ENCODE measurements at regions not wholly inside any gene's neighbourhood (a gene's known extent, or its start where the extent isn't known, plus 50 kb on each side); places are given as distances from the start of the nearest gene placed in this dataset.

- 15% methylated on average over 3 of the region's 10 CpGs for WGBS (ENCODE audit: missing lambda C conversion rate)
- DNase-seq (ENCODE audit: low read depth in 1 of 2, low spot score in 1 of 2) = no peak
These were observed 245.4 kb downstream of the BUD13 start for GRCh38 chr11:116527180-116527991.

GRCh38 chr11:116525961-116526495 is 246.8 kb downstream of the BUD13 start:
- no peak for FAIRE-seq

More at GRCh38 chr11:116527180-116527991, 245.4 kb downstream of the BUD13 start:
- CTCF ChIA-PET = no interaction called here
- POLR2A ChIA-PET = no interaction called here
- Histone ChIP-seq H3K27ac (no peak overlapping the region), H3K9me3 (no peaks in the 10 kb centered on the region), H3K4me3 (no peak overlapping the region), H3K4me1 (no peaks in the 10 kb centered on the region), H3K4me2 (no peak overlapping the region)
- FAIRE-seq = no peak
- TF ChIP-seq PHF8 (IDR thresholded peaks at IDR 0.05; ENCODE audit: borderline replicate concordance, low read depth) (no peak), KDM1A (IDR thresholded peaks at IDR 0.05; ENCODE audit: low read depth) (no peak), RCOR1 (IDR thresholded peaks at IDR 0.05; ENCODE audit: low read depth, low read length) (no peak), REST (IDR thresholded peaks at IDR 0.05) (no peak), EHF (CRISPR knock-in tag; IDR thresholded peaks at IDR 0.05) (no peak), RNF2 (IDR thresholded peaks at IDR 0.05; ENCODE audit: borderline replicate concordance, low read depth) (no peak), HOXB13 (CRISPR knock-in tag; IDR thresholded peaks at IDR 0.05; ENCODE audit: low read depth) (no peak), KDM5A (IDR thresholded peaks at IDR 0.05) (no peak)
- ATAC-seq = no peak

More at GRCh38 chr11:116525961-116526495, 246.8 kb downstream of the BUD13 start:
- DNase-seq (ENCODE audit: low read depth in 1 of 2, low spot score in 1 of 2) = no peak
- WGBS (ENCODE audit: missing lambda C conversion rate) = 6% methylated on average over 2 of the region's 4 CpGs
- H3K9me3 ChIP-seq = no peaks in the 10 kb centered on the region
- H3K4me1 ChIP-seq = no peaks in the 10 kb centered on the region
- CTCF ChIA-PET = no interaction called here
- H3K27ac ChIP-seq = no peak overlapping the region
- no peak for TF ChIP-seq ELK1 (IDR thresholded peaks at IDR 0.05; ENCODE audit: low read depth, low read length)
- TF ChIP-seq E2F6 (IDR thresholded peaks at IDR 0.05; ENCODE audit: borderline replicate concordance, low read depth) = no peak
- TF ChIP-seq ZSCAN20 (CRISPR knock-in tag; IDR thresholded peaks at IDR 0.05) = no peak
- no peak for TF ChIP-seq ZNF302 (CRISPR knock-in tag; IDR thresholded peaks at IDR 0.05)
- no peak for TF ChIP-seq USF2 (IDR thresholded peaks at IDR 0.05)
- TF ChIP-seq HDAC2 (IDR thresholded peaks at IDR 0.05) = no peak
- no peak for TF ChIP-seq NR3C1 (IDR thresholded peaks at IDR 0.05)
- TF ChIP-seq TP53 (CRISPR knock-in tag; IDR thresholded peaks at IDR 0.05) = no peak
- TF ChIP-seq TFCP2L1 (CRISPR knock-in tag; IDR thresholded peaks at IDR 0.05) = no peak
- TF ChIP-seq FOSB (CRISPR knock-in tag; IDR thresholded peaks at IDR 0.05) = no peak
- TF ChIP-seq HMGXB4 (CRISPR knock-in tag; IDR thresholded peaks at IDR 0.05; ENCODE audit: borderline replicate concordance) = no peak
- no peak for TF ChIP-seq MYC (IDR thresholded peaks at IDR 0.05; ENCODE audit: borderline replicate concordance, low read length)
- no peak for TF ChIP-seq ZC3H11A (IDR thresholded peaks at IDR 0.05)
- no peak for TF ChIP-seq ZFP36 (IDR thresholded peaks at IDR 0.05; ENCODE audit: borderline replicate concordance, partially characterized antibody)
- TF ChIP-seq POLR2A (IDR thresholded peaks at IDR 0.05; ENCODE audit: low read length) = no peak
- TF ChIP-seq RFX5 (IDR thresholded peaks at IDR 0.05) = no peak
- no peak for TF ChIP-seq KDM5A (IDR thresholded peaks at IDR 0.05)
- no peak for TF ChIP-seq HES2 (IDR thresholded peaks at IDR 0.05)
- POLR2A ChIA-PET = no interaction called here
- H3K4me3 ChIP-seq = no peak overlapping the region
- H3K4me2 ChIP-seq = no peak overlapping the region
- no peak; a peak in 1 of 6 replicates for ATAC-seq
